ENCODE measurements at regions not wholly inside any gene's neighbourhood (a gene's known extent, or its start where the extent isn't known, plus 50 kb on each side); places are given as distances from the start of the nearest gene placed in this dataset.
"Not testable (repeated sequence)": the region's sequence is repeated elsewhere in the genome, so short reads cannot be mapped to it uniquely, and the experiment has no call there.

- no peak for DNase-seq
These were observed 240.5 kb downstream of the GADD45G start for GRCh38 chr9:89845321-89845720.

DNA sequence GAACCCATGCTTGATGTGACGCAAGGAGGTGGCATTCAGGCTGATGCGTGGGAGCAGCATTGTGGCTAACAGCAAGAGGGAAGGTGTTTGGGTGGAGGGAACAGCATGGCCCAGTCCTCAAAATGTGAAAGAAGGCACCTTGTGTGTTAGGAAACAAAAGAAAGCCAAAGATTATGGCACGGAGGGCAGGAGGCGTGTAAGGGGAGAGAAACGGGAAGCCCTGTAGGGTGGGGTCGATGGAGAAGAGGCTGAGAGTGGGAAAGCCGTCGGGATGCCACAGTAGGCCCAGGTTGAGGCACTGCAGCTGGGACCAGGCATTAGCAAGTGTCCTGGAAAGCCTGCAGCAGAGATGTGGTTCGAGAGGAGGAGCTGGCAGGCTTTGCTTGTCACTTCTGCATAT lies 241.1 kb downstream of the GADD45G start:
- no peak for DNase-seq

GRCh38 chr9:89848060-89849040 lies 243.5 kb downstream of the GADD45G start:
- no peak for DNase-seq

GRCh38 chr9:89849096-89849495 lies 244.3 kb downstream of the GADD45G start:
- DNase-seq = no peak

DNA sequence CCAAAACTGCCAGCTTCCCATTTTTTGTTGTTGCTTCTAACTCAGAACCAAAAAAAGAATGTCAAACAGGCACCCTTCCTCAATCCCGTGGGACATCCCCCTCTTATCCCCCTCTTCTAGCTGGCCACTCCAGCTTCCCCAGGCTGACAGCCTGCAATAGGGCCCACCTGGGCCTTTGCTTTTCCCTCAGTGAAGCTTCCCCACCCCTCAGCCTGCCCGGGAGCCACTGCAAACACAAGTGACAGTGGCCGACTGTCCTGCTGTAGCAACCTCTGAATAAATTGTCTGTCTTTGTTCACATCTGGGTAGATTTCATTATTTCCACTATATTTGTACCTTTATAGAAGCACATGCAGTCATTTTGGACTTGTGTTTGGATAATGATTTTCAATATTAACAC lies 245.3 kb downstream of the GADD45G start:
- DNase-seq = no peak

- no peak for DNase-seq
These were observed 246.0 kb downstream of the GADD45G start for GRCh38 chr9:89850631-89851325.

DNA sequence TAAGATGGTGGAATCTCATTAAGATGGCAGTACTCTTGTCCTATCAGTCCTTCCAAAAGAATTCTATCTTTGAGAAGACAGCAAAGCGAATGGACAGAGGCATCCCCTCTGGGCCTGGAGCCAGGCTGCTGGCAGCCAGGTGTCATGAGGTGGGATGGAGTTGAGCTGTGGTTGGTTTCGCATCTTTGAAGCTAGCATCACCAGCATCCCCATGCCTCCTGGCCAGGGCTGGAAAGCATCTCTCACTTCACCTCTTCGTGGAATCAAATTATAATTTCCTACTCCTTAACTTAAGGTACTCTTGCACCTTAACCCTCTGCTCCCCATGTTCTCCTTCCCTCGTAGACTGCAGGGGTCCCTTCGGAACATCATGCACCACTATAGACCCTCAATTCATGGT lies 248.3 kb downstream of the GADD45G start:
- DNase-seq = no peak

GRCh38 chr9:89853931-89854330 lies 249.1 kb downstream of the GADD45G start:
- DNase-seq = no peak

DNA sequence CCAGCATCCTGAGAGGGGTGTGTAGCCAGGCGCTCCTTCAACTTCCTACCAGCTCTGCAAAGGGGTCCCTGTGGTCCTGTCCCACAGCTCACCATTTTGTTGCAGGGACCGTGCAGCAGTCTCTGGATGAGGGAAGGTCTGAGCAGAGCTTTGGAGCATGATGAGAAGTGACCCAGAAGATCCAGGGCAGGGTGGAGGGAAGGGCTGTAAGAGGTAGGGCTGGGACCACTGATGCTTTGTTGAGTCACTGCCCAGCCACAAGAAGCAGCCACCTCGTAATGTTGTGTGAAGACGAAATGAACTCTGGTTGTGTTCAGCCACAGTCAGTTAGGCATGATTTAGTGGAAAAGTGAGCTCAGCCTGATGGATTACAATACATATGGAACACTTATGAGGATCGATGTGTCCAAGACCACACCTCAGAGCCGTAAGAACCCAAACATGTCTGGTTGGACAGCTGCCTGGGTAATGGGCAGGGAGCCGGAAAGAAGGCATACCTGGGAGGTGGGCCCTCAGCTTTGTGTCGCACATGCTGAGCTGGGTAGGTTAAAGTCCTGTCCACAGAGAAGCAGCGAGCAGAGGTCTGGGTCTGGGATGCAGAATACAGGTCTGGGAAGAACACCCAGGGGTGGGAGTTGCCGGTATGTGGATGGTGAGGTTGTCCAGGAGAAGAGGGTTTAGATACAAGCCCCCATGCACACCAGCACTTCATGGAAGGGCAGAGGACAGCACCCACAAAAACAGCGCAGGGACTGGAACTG lies 250.1 kb downstream of the GADD45G start:
- no peak for DNase-seq

DNA sequence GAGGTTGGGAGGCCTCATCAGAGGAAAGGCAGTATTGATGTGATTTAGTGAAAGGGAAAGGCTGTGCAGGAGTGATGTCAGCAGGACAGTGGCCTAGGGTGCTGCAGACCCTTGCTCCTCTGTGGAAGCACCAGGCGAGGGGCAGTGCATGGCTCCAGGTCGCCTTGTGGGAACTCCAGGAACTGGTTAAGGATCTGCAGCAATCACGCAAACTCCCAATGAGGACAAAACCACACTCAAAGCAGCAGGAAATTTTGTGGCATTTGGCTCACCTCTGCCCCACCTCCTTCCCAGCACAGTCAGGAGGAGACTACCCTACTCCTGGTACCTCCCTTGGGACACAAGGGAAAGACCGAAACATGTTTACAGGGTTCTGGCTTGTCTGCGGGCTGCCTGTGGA lies 251.5 kb downstream of the GADD45G start:
- not testable (repeated sequence) for DNase-seq

DNA sequence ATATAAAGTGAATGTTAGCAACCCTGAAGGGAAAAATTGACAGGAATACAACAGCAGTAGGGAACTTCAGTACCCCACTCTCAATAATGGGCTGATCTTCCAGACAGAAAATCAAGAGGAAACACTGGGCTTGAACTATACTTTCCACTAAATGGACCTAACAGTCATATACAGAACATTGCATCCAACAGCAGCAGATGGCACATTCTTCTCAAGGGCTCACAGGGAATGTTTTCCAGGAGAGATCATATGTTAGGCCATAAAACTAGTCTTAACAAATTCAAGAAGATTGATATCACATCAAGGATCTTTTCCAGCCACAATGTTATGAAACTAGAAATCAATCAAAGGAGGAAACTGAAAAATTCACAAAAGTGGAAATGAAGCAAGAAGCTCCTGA lies 252.1 kb downstream of the GADD45G start:
- DNase-seq = not testable (repeated sequence)

GRCh38 chr9:89859842-89860241 lies 255.0 kb downstream of the GADD45G start:
- DNase-seq = not testable (repeated sequence)

DNA sequence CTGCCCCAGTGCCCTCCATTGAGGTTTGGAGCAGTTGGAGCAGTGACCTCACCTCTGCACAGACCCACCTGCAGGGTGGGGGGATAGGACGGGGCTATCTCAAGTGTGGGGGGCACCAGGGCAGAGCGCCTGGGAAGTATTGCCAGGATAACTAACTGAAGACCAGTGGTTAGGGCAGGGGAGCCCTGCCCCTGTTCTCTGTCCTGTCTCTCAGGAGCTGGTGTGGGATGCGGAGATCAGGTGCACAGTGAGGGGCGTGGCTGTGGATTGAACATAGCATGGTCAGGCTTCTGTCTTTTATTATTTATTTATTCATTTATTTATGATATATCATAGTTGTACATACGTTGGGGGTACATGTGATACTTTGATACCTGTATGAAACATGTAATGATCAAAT lies 256.6 kb downstream of the GADD45G start:
- DNase-seq = not testable (repeated sequence)

DNA sequence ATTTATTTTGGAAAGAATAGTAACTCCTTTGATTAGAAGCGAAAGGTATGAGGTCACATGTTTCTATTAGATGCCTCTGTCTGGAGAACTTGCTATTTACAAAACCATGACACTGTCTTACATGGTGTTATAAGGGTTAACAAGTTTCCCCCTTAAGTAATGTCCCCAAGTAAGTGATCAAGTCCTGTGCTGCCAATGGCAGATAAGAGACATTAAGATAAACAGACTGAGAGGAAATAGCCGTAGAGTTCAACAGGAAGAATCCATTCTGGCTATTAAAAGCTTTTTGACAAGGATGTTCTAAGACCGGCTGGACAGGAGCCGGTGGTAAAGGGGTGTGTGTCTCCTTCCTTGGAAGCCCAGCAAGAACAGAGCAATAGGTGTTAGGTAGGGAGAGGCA lies 257.5 kb downstream of the GADD45G start:
- DNase-seq = no peak

DNA sequence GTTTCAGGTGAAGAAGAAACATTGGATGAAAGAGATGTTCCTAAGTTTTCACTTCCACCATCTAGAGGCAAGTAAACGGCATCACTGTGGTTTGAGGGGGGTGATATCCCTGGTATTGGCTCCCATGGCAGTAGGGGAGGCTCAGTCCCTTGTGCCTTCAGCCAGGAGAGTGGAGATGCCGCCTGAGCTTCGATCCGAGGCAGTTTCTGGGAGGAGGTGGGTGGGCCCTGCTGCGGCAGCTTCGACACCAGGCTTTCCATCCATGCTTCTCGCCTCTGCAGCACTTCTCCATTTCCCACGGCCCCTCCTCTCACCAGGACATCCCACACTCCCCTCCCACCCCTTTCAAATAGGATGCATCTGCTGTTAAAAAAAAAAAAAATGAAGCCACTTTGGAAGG lies 258.3 kb downstream of the GADD45G start:
- no peak for DNase-seq

DNA sequence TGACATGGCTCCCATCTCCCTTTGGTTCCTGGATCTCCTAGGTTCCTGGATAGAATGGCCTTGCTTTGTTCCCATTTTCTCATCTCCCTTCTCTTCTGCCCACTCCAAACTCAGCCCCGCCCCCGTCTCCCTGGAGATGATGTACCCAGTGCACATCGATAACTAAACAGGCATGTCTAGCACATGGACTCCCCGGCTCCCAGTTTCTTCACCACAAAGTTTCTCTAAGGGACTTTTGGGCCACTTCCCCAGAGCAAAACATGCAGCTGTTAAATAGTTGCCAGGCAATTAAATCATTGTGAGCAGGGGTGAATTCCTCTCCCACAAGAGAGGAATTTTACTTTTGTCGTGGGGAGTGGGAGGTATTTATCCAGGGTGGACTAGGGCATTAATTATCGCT lies 259.0 kb downstream of the GADD45G start:
- no peak for DNase-seq

DNA sequence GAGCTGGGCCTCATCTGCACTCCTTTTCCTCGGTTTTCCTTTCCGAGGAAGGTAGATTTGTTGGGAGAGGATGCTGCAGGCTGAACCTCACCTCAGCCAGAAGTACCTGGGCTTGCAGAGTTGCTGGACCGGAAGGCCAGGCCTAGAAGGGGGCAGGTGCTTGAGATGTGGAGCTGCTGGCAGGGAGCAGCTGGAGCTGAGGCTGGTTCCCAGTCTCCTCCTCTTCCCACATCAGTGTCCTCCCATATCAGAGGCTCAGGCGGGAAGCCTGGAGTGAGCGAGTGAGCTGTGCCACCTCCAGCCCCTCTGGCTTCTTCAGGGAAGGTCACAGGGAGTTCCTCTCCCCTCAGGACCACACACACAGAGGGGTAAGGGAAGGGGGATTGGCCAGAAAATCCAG lies 259.4 kb downstream of the GADD45G start:
- DNase-seq = peak; percentile 63

DNA sequence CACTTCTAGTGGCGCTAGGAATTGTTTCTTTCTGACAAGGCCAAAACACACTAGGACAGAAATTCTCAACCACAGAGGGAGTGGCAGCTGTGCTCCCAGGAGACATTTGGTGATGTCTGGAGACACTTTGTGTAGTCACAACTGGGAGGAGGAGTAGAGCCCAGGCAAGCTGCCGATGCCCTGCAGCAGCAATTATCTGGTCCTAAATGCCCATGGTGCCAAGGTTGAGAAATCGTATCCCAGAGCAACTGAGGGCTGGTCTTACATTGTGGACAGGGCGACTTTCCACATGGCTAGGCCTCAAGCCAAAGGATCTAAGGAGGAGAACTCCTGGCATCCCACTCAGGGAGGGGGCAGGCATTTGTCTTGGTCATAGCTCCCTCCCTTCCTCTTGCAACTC lies 259.9 kb downstream of the GADD45G start:
- DNase-seq = no peak

- DNase-seq = no peak
These were observed 260.5 kb downstream of the GADD45G start for GRCh38 chr9:89865357-89865756.

DNA sequence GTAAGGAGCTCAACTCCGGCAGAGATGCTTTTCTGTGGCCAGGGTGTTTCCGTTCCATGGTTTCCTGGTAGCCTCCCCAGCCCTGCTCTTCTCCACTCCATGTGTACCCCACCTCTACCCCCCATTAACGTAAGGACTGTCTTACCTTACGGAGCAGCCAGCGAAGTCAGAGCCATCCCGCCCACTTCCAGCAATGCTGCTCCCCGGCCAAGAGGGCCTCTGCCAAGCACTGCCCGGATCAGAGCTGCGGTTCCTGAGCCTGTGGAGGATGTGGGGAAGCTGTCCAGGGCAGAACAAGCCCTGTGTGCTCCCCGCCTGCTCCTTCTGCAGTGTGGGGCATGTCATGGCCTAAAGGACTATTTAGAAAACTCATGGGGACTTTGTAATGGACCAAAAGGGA lies 261.2 kb downstream of the GADD45G start:
- DNase-seq = no peak

DNA sequence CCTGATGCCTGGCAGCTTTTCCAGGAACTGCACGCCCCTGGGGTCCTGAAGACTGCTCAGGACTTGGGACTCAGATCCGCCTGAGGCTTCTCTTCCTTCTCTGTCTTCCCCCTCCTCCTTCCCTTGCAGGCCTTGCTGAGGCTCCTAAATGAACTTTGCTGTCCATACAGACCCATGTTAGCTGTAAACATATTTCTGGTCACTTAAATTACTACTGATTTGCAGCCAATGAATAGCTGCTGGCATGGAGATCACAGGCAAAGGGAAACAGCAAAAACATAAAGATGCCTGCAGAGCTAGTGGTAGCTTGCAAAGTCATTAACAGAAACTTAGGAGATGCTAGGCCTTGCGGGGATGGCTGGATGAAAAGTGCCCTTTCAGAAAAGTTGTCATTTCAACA lies 261.9 kb downstream of the GADD45G start:
- no peak for DNase-seq

DNA sequence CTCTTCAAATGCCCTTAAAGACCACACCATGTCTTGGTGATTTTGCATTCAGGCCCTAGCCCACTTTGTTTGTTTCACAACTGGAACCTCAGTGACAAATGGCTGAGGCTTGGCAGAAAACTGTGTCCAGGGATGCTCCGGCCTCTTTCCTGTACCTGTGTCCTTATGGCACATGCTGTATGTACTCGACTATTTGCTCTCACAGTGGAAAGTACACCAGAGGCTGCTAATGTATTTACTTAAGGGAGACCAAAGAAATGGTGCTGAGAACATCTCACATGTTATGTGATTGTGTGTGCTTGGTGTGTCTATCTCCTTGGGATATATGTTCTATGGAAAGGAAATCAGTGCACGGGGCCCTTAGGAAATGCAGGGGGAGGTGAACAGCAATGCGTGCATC lies 263.3 kb downstream of the GADD45G start:
- DNase-seq = no peak

- DNase-seq = no peak
These were observed 265.2 kb downstream of the GADD45G start for GRCh38 chr9:89869793-89870580.
